ENCODE measurements at regions not wholly inside any gene's neighbourhood (a gene's known extent, or its start where the extent isn't known, plus 50 kb on each side); places are given as distances from the start of the nearest gene placed in this dataset.

DNA sequence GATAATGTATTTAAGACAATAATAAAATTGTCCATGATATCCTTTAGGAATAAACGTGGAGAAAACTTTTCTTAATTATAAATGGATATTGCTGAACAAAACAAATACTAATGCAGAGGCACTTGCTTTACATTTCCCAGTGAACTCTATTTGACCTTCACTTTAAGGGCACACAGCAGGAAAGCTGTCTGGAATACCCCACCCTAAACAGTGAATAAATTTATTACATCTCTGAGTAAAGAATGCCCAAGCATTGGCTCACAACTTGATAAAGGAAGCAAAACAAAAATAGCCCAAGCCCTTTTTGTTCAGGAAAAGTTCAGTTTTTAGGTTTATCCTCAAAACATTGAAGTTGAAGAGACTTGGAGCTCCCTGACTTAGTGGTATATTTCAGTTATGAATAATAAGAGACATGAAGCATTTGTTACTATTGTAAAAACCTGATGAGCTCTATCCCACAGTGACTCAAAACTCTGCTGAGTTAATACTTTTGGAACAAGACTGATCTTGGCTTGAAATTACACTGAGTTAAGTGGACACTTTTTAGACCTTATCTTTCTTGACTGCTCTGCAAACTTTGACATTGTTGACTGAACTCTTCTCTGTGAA lies 353.9 kb downstream of the BCKDHB start:
- H2AK5ac ChIP-seq (ENCODE audit: low read depth, low read length): no peak overlapping the region
- no peak overlapping the region for H3K18ac ChIP-seq (ENCODE audit: low read length)
- WGBS, 2 donors (ENCODE audit: extremely low coverage in 2 of 2, insufficient read length in 2 of 2, insufficient replicate concordance in 1 of 2): no CpG with 5 or more reads among the region's 1 CpG
- no peak overlapping the region for H2BK120ac ChIP-seq (ENCODE audit: low read depth, low read length)
- H3K14ac ChIP-seq (ENCODE audit: low read length): no peak overlapping the region
- H3K9ac ChIP-seq (ENCODE audit: low read depth, low read length, poor library complexity): no peak overlapping the region
- H3K9me3 ChIP-seq (replicated peaks in 1 of 2; ENCODE audit: control insufficient read depth in 2 of 2, insufficient read depth in 1 of 2, low read depth in 1 of 2, low read length in 2 of 2): no peaks in the 10 kb centered on the region
- no peak overlapping the region for H2BK12ac ChIP-seq (ENCODE audit: low read length)
- H3K79me1 ChIP-seq (ENCODE audit: low read depth, low read length): no peaks in the 10 kb centered on the region
- H3K4me3 ChIP-seq (ENCODE audit: low read length in 2 of 2): no peak overlapping the region
- H3K4me1 ChIP-seq (ENCODE audit: control insufficient read depth in 2 of 2, insufficient read depth in 1 of 2, low read depth in 1 of 2, low read length in 2 of 2): peaks cover 0 to 1% of the 10 kb centered on the region in 2 donors
- no peak overlapping the region for H3K4me2 ChIP-seq (ENCODE audit: insufficient read depth, low read length, poor library complexity, severe bottlenecking)
- no peak overlapping the region for H3K23ac ChIP-seq (ENCODE audit: low read depth, low read length, poor library complexity)
- H4K8ac ChIP-seq (ENCODE audit: low read depth, low read length): no peak overlapping the region
- no peak for DNase-seq (ENCODE audit: low spot score)
- no peaks in the 10 kb centered on the region for H3K27me3 ChIP-seq (ENCODE audit: control insufficient read depth in 3 of 3, insufficient read depth in 3 of 3, low read depth in 1 of 3, low read length in 3 of 3)
- H3K36me3 ChIP-seq (replicated peaks in 1 of 2; ENCODE audit: control insufficient read depth in 2 of 2, insufficient read depth in 2 of 2, low read length in 2 of 2): no peaks in the 10 kb centered on the region
- H3K4ac ChIP-seq (ENCODE audit: low read length): no peak overlapping the region
- no peak overlapping the region for H2AFZ ChIP-seq (ENCODE audit: low read length)
- no peak overlapping the region for H2BK5ac ChIP-seq (ENCODE audit: low read length)
- no peak overlapping the region for H4K91ac ChIP-seq (ENCODE audit: low read depth, low read length, poor library complexity)
- H2BK15ac ChIP-seq (ENCODE audit: low read length): no peak overlapping the region
- H3K27ac ChIP-seq (replicated peaks; ENCODE audit: low read length): no peak overlapping the region

DNA sequence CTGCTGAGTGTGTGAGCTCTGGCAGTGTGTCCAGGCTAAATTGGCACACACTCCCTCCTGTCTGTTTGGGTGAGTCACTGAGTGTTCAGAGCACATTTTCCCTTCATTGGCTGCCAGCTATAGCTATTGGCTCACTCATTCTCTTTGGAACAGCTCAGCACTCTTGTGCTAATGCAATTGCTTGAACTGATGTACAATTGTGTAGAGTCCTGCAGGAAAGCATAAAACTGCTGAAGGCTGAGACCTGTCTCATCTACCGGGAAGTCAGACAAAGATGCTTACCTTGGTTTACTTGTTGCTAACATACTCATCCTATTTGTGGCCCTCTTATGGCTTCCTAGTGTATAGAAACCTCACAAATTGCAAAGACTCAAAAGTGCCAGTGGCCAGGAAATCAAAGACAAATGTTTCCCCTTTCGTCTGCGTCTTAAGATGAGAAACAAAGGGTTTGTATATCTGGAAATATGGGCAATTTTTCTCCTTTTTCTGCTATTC lies 351.0 kb downstream of the BCKDHB start:
- Histone ChIP-seq H2AFZ (ENCODE audit: low read length) (no peak overlapping the region), H3K4me2 (ENCODE audit: insufficient read depth, low read length, poor library complexity, severe bottlenecking) (no peak overlapping the region), H2BK15ac (ENCODE audit: low read length) (no peak overlapping the region), H3K14ac (ENCODE audit: low read length) (no peak overlapping the region), H2AK5ac (ENCODE audit: low read depth, low read length) (no peak overlapping the region), H3K79me1 (ENCODE audit: low read depth, low read length) (no peaks in the 10 kb centered on the region), H3K9ac (ENCODE audit: low read depth, low read length, poor library complexity) (no peak overlapping the region), H3K27me3 (ENCODE audit: control insufficient read depth in 3 of 3, insufficient read depth in 3 of 3, low read depth in 1 of 3, low read length in 3 of 3) (no peaks in the 10 kb centered on the region), H3K4ac (ENCODE audit: low read length) (no peak overlapping the region), H3K4me3 (ENCODE audit: low read length in 2 of 2) (no peak overlapping the region), H3K36me3 (replicated peaks in 1 of 2; ENCODE audit: control insufficient read depth in 2 of 2, insufficient read depth in 2 of 2, low read length in 2 of 2) (no peaks in the 10 kb centered on the region), H3K9me3 (replicated peaks in 1 of 2; ENCODE audit: control insufficient read depth in 2 of 2, insufficient read depth in 1 of 2, low read depth in 1 of 2, low read length in 2 of 2) (no peaks in the 10 kb centered on the region), H4K8ac (ENCODE audit: low read depth, low read length) (no peak overlapping the region), H4K91ac (ENCODE audit: low read depth, low read length, poor library complexity) (no peak overlapping the region), H3K18ac (ENCODE audit: low read length) (no peak overlapping the region), H2BK12ac (ENCODE audit: low read length) (no peak overlapping the region), H2BK5ac (ENCODE audit: low read length) (no peak overlapping the region), H3K4me1 (ENCODE audit: control insufficient read depth in 2 of 2, insufficient read depth in 1 of 2, low read depth in 1 of 2, low read length in 2 of 2) (peaks cover 0 to 1% of the 10 kb centered on the region in 2 donors), H2BK120ac (ENCODE audit: low read depth, low read length) (no peak overlapping the region), H3K27ac (replicated peaks; ENCODE audit: low read length) (no peak overlapping the region), H3K23ac (ENCODE audit: low read depth, low read length, poor library complexity) (no peak overlapping the region)
- no peak for DNase-seq (ENCODE audit: low spot score)
- WGBS, 2 donors (ENCODE audit: extremely low coverage in 2 of 2, insufficient read length in 2 of 2, insufficient replicate concordance in 1 of 2): no CpG with 5 or more reads among the region's 3 CpGs

DNA sequence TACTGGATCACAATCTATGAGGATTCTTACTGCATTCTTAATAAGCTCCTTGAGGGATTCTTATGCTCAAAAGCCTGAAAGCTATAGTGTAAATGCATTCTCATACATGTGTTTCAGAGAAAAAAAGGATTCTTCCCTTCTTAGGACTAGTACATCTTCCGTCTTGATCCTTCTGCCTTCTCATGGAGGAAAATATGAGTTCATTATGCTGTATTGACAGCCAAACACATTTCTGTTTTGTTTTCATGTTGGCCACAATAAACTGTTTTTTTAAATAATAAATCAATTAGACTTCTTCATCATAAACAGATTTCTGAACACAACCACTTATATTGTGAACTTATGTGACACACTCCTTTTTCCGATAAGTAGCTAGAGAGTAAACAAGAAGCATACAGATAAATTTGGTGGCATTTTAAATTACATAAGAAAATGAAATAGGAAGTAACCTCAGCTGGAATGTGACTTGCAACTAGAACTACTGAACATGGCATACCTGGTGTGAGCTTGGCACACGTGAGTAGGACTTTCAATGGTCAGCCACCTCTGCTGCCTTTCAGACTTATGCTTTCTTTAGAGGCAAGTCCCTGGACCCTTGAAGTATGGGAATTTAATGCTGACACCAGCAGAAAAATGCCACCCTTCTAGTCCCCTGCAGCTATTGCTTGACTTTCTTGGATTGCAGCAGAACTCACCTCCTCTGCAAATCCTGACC lies 350.4 kb downstream of the BCKDHB start:
- H3K27ac ChIP-seq (replicated peaks; ENCODE audit: low read length): no peak overlapping the region
- DNase-seq (ENCODE audit: low spot score): no peak
- no peak overlapping the region for H4K8ac ChIP-seq (ENCODE audit: low read depth, low read length)
- H3K36me3 ChIP-seq (replicated peaks in 1 of 2; ENCODE audit: control insufficient read depth in 2 of 2, insufficient read depth in 2 of 2, low read length in 2 of 2): no peaks in the 10 kb centered on the region
- no peak overlapping the region for H2BK15ac ChIP-seq (ENCODE audit: low read length)
- H3K4me1 ChIP-seq (ENCODE audit: control insufficient read depth in 2 of 2, insufficient read depth in 1 of 2, low read depth in 1 of 2, low read length in 2 of 2): peaks cover 0 to 1% of the 10 kb centered on the region in 2 donors
- H2BK5ac ChIP-seq (ENCODE audit: low read length): no peak overlapping the region
- H2BK120ac ChIP-seq (ENCODE audit: low read depth, low read length): no peak overlapping the region
- H3K9me3 ChIP-seq (replicated peaks in 1 of 2; ENCODE audit: control insufficient read depth in 2 of 2, insufficient read depth in 1 of 2, low read depth in 1 of 2, low read length in 2 of 2): no peaks in the 10 kb centered on the region
- H3K18ac ChIP-seq (ENCODE audit: low read length): no peak overlapping the region
- no peak overlapping the region for H3K23ac ChIP-seq (ENCODE audit: low read depth, low read length, poor library complexity)
- H3K14ac ChIP-seq (ENCODE audit: low read length): no peak overlapping the region
- no peak overlapping the region for H2AK5ac ChIP-seq (ENCODE audit: low read depth, low read length)
- H4K91ac ChIP-seq (ENCODE audit: low read depth, low read length, poor library complexity): no peak overlapping the region
- H2BK12ac ChIP-seq (ENCODE audit: low read length): no peak overlapping the region
- H2AFZ ChIP-seq (ENCODE audit: low read length): no peak overlapping the region
- H3K4me3 ChIP-seq (ENCODE audit: low read length in 2 of 2): no peak overlapping the region
- no CpG with 5 or more reads among the region's 3 CpGs for WGBS, 2 donors (ENCODE audit: extremely low coverage in 2 of 2, insufficient read length in 2 of 2, insufficient replicate concordance in 1 of 2)
- H3K27me3 ChIP-seq (ENCODE audit: control insufficient read depth in 3 of 3, insufficient read depth in 3 of 3, low read depth in 1 of 3, low read length in 3 of 3): no peaks in the 10 kb centered on the region
- no peak overlapping the region for H3K4ac ChIP-seq (ENCODE audit: low read length)
- H3K9ac ChIP-seq (ENCODE audit: low read depth, low read length, poor library complexity): no peak overlapping the region
- no peaks in the 10 kb centered on the region for H3K79me1 ChIP-seq (ENCODE audit: low read depth, low read length)
- no peak overlapping the region for H3K4me2 ChIP-seq (ENCODE audit: insufficient read depth, low read length, poor library complexity, severe bottlenecking)

DNA sequence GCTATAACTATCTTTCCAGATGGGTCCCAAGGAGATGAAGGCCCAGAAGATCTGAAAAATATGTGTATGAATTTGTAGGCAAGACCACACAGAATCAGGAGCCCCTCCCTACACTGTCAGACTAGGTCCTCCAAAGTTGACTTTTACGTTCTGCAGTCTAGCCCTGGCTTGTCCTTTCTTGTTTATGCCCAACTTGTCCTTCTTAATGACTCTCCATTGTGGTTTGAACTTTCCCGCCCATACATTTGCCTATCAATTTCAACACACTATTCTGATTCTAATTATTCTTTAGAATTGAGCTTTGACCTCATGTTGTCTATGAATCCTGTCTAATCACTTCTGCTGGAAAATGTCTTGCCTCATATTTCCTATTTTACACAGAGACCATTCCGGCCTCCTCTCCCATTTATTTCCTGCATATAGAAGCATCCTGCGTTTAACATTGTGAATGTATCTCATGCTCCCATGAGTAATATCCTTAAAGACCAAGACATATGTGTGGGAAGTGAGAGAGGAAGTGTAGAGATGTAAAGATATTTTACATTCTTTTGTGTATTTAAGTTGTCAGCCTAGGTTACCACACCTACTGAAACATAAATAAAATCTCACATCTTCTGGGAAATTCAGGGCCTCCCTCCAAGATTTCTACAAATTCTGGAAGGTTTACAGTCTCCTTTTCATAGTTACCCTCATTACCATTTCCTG lies 348.3 kb downstream of the BCKDHB start:
- Histone ChIP-seq H2BK5ac (ENCODE audit: low read length) (no peak overlapping the region), H3K9ac (ENCODE audit: low read depth, low read length, poor library complexity) (no peak overlapping the region), H3K18ac (ENCODE audit: low read length) (no peak overlapping the region), H3K23ac (ENCODE audit: low read depth, low read length, poor library complexity) (no peak overlapping the region), H4K91ac (ENCODE audit: low read depth, low read length, poor library complexity) (no peak overlapping the region), H3K4me3 (ENCODE audit: low read length in 2 of 2) (no peak overlapping the region), H2BK15ac (ENCODE audit: low read length) (no peak overlapping the region), H2AFZ (ENCODE audit: low read length) (no peak overlapping the region), H3K4ac (ENCODE audit: low read length) (no peak overlapping the region), H3K79me1 (ENCODE audit: low read depth, low read length) (no peaks in the 10 kb centered on the region), H2AK5ac (ENCODE audit: low read depth, low read length) (no peak overlapping the region), H2BK12ac (ENCODE audit: low read length) (no peak overlapping the region), H3K27me3 (ENCODE audit: control insufficient read depth in 3 of 3, insufficient read depth in 3 of 3, low read depth in 1 of 3, low read length in 3 of 3) (no peaks in the 10 kb centered on the region), H2BK120ac (ENCODE audit: low read depth, low read length) (no peak overlapping the region), H3K36me3 (replicated peaks in 1 of 2; ENCODE audit: control insufficient read depth in 2 of 2, insufficient read depth in 2 of 2, low read length in 2 of 2) (no peaks in the 10 kb centered on the region), H3K4me2 (ENCODE audit: insufficient read depth, low read length, poor library complexity, severe bottlenecking) (no peak overlapping the region), H3K4me1 (ENCODE audit: control insufficient read depth in 2 of 2, insufficient read depth in 1 of 2, low read depth in 1 of 2, low read length in 2 of 2) (peaks cover 0 to 1% of the 10 kb centered on the region in 2 donors), H3K27ac (replicated peaks; ENCODE audit: low read length) (no peak overlapping the region), H4K8ac (ENCODE audit: low read depth, low read length) (no peak overlapping the region), H3K14ac (ENCODE audit: low read length) (no peak overlapping the region), H3K9me3 (replicated peaks in 1 of 2; ENCODE audit: control insufficient read depth in 2 of 2, insufficient read depth in 1 of 2, low read depth in 1 of 2, low read length in 2 of 2) (no peaks in the 10 kb centered on the region)
- no CpG with 5 or more reads among the region's 4 CpGs for WGBS, 2 donors (ENCODE audit: extremely low coverage in 2 of 2, insufficient read length in 2 of 2, insufficient replicate concordance in 1 of 2)
- no peak for DNase-seq (ENCODE audit: low spot score)

Measured in neuronal stem cell (in vitro differentiated cells).